GM13976 (cell line): ENCODE measurements at regions not wholly inside any gene's neighbourhood (a gene's known extent, or its start where the extent isn't known, plus 50 kb on each side); places are given as distances from the start of the nearest gene placed in this dataset.
A peak's percentile ranks its signal among the peaks of the same experiment; 100 is the strongest.
"Not testable (repeated sequence)": the region's sequence is repeated elsewhere in the genome, so short reads cannot be mapped to it uniquely, and the experiment has no call there.

ENCODE experiments used
- DNase-seq: peaks from one replicate; pipeline ENCODE4 v3.0.0; 2012; ENCODE audit warnings: low spot score
- in situ Hi-C: fragments of 300-500 bp; cut with MboI; formaldehyde crosslinking; loops from one replicate; pipeline ENCODE4 v1.12.0; 2022; ENCODE audit warnings: low sequenced_read_pairs, mixed read lengths, inconsistent platforms; ENCODE audit not compliant: unreplicated experiment
- TF ChIP-seq, protein P1 (sequence below): IDR thresholded peaks from 2 replicates; pipeline ENCODE4 v1.5.1; 2012; ENCODE audit warnings: borderline replicate concordance, mild to moderate bottlenecking; ENCODE audit not compliant: insufficient read depth; ENCODE audit errors: extremely low read depth, missing control alignments, control extremely low read depth

- TF ChIP-seq, protein P1, sequence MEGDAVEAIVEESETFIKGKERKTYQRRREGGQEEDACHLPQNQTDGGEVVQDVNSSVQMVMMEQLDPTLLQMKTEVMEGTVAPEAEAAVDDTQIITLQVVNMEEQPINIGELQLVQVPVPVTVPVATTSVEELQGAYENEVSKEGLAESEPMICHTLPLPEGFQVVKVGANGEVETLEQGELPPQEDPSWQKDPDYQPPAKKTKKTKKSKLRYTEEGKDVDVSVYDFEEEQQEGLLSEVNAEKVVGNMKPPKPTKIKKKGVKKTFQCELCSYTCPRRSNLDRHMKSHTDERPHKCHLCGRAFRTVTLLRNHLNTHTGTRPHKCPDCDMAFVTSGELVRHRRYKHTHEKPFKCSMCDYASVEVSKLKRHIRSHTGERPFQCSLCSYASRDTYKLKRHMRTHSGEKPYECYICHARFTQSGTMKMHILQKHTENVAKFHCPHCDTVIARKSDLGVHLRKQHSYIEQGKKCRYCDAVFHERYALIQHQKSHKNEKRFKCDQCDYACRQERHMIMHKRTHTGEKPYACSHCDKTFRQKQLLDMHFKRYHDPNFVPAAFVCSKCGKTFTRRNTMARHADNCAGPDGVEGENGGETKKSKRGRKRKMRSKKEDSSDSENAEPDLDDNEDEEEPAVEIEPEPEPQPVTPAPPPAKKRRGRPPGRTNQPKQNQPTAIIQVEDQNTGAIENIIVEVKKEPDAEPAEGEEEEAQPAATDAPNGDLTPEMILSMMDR = no peak
- DNase-seq = no peak
- in situ Hi-C loops = no loop called here
These were observed 134.1 kb upstream of the ELOVL6 start for GRCh38 chr4:110332483-110332882.

DNA sequence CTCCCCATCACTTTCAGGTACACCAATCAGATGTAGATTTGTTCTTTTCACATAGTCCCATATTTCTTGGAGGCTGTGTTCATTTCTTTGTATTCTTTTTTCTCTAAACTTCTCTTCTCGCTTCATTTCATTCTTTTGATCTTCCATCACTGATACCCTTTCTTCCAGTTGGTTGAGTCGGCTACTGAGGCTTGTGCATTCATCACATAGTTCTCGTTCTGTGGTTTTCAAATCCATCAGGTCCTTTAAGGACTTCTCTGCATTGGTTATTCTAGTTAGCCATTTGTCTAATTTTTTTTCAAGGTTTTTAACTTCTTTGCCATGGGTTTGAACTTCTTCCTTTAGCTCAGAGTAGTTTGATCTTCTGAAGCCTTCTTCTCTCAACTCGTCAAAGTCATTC lies 128.0 kb upstream of the ELOVL6 start:
- in situ Hi-C loops, DNase-seq: not testable (repeated sequence)

DNA sequence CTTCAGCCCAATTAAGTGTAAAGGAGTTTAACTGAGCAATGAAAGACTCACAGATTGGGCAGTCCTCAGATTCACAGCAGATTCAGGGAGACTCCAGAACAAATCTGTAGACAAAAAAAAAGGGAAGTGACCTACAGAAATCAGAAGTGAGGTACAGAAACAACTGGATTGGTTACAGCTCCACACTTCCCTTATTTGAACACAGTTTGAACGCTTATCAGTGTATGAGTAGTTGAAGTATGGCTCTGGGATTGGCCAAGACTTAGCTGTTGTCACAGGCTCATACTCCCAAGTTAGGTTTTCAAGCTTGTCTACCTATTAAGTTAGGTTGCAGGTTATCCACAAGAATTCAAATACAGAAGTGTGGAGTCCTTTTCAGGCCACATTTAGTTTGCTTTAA lies 112.4 kb upstream of the ELOVL6 start:
- in situ Hi-C loops = loop anchor here (10.0 to 25.0 kb wide), 2 partner anchors 194 to 298 kb away; no protein-coding TSS in a partner anchor

GRCh38 chr4:110309675-110310074 lies 111.3 kb upstream of the ELOVL6 start:
- in situ Hi-C loops = loop anchor here (10.0 to 25.0 kb wide), 2 partner anchors 195 to 297 kb away; no protein-coding TSS in a partner anchor
- TF ChIP-seq, protein P1 = no peak
- no peak for DNase-seq

More for the DNA sequence above, 112.4 kb upstream of the ELOVL6 start:
- TF ChIP-seq, protein P1 = no peak
- no peak for DNase-seq

DNA sequence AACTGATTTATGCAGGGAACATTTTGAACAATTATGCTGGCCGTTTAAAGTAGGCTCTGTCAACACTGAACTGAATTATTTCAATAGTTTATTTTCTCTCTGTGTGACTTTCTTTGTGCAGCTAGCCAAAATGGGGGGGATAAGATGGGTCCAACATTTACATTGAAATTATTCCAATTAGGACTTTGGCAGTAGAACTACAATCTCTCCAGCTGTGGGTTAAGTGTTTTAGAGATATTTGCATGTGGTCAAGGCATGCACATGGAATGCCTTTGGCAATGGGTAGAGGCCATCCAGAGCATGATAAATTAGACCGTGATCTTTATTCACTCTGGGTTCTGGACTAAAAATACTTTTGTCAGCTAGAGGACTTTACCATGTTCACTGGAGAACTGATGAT lies 107.9 kb upstream of the ELOVL6 start:
- in situ Hi-C loops = loop anchor here (25.0 kb wide), 1 partner anchor 294 kb away; no protein-coding TSS in a partner anchor
- TF ChIP-seq, protein P1 = no peak
- DNase-seq = no peak

- in situ Hi-C loops = loop anchor here (25.0 kb wide), 1 partner anchor 293 kb away; no protein-coding TSS in a partner anchor
These were observed 107.0 kb upstream of the ELOVL6 start for GRCh38 chr4:110305455-110305854.

DNA sequence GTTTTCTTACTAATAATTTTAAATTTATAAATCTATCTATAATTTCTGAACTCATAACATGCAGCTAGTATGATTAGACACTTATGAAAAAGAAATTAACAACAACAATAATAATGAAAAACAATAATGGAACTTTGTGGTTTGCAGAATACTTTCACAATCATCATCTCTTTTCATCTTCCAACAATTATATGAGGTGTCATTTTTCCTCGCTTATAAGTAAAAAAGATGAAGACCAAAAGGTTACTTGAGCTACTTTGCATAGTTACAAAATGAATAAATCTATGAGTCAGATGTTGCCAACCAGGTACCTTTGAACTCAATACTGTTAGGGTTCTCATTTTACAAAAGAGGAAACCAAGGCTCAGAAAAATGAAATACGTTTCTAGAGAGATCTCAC lies 98.5 kb upstream of the ELOVL6 start:
- TF ChIP-seq, protein P1 = no peak
- peak; percentile 42 for DNase-seq
- in situ Hi-C loops = no loop called here

More at GRCh38 chr4:110305455-110305854, 107.0 kb upstream of the ELOVL6 start:
- TF ChIP-seq, protein P1 = no peak
- no peak for DNase-seq
